Fibroblast of skin of back (primary cell): ENCODE measurements at regions not wholly inside any gene's neighbourhood (a gene's known extent, or its start where the extent isn't known, plus 50 kb on each side); places are given as distances from the start of the nearest gene placed in this dataset.
A peak's percentile ranks its signal among the peaks of the same experiment; 100 is the strongest.
"Not testable (repeated sequence)": the region's sequence is repeated elsewhere in the genome, so short reads cannot be mapped to it uniquely, and the experiment has no call there.

ENCODE experiments used
- DNase-seq: peaks from one replicate; pipeline ENCODE4 v3.0.0-alpha.2; 2013

DNA sequence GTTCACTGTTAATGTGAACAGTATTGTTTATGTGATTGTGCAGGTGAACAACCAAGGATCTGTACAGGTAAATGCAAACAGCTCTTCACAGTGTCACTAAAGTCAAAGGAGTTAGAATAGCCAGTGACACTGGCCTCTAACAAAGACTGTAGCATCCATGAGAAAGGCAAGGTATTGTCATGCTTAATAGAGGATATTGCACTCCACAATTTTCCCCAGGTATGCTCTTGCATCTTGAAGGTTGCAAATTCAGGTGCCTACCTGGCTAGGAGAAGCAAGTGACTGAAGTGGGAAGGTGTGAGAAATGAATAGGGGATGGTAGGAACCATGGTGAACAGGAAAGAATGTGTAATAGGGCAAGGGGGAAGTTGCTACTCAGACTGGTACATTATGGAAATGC lies 101.2 kb upstream of the EFNA5 start:
- DNase-seq = no peak

DNA sequence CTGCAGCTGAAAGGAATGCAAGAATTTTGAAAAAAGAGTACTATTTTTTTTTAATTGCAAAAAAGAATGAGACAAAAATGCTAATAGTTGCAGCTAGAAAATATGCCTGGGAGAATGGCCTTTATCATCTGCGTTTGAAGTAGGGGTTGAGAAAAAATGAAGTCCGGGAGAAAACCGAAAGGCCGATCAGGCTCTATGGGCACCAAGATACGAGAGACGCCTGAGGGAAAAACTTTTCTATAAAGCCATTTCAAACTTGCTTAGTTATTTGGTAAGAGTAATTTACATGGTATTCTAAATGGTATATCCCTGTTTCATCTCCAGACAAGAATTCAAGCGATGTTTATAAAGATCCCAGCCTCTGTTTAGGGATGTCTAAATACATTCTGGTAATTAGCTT lies 99.3 kb upstream of the EFNA5 start:
- DNase-seq = no peak

DNA sequence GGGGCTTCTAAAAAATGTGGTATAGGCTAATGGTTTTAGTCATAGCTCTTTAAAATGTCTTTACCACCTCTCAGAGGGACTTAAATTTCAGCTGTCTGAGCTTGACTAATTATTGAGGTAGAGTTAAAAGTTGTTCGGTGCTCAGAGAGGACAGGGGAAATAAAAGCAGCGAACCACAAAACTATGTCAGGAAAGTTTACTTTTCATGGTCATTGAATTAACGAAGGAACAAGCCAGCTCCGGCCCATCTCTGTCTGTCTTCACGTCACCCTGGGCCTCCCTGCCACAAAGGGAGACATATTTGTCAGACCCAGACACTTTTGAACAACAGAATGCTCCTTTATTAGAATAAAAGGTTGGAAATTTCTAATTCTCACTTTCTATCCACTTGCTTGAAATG lies 98.8 kb upstream of the EFNA5 start:
- no peak for DNase-seq

DNA sequence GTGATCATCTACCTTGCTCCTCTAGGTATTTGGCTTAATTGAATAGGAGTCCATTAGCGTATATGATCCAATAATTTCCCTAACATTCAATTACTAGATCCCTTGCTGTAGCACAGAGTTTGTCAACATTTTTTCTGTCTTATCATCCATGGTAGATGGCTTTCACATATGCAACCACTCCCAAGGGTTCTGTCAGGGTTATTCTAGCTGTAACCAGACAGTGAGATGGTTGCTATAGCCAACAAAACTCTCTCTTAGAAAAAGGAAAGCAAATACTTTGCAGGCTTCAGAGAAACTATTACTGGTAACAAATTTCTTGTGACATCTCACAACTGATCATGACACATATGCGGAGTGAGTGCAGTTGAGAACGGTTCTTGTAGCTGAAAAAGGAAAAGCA lies 96.2 kb upstream of the EFNA5 start:
- DNase-seq = no peak

DNA sequence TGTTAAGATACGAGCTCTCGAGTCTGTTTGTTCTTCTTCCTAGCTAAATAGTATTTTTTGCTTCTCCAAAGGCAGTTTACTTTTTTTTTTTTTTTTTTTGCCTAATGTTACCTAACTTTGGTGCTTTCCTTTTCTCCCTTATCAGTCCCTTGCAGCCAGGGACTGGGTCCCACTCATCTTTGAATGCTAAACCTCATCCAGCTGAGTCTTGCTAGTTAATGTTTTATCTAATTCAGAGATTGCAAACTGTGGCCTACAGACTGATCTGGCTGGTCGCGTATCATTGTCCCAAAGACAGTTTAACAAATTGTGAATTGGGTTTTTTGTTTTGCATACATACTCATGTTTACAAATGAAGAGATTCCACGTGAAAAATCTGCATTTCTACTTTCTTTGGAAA lies 95.7 kb upstream of the EFNA5 start:
- no peak for DNase-seq

DNA sequence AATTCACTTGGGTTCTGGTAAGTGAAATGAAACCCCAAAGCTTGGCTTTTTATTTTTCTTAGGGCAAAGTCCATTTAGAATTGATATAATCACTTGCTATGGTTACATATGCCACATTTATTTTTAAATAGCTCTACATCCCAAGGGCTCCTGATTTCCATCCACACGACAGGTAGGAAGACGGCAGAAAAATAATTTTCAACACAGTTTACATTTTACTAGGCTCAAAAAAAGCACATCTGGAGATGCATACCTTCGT lies 95.0 kb upstream of the EFNA5 start:
- DNase-seq = no peak

DNA sequence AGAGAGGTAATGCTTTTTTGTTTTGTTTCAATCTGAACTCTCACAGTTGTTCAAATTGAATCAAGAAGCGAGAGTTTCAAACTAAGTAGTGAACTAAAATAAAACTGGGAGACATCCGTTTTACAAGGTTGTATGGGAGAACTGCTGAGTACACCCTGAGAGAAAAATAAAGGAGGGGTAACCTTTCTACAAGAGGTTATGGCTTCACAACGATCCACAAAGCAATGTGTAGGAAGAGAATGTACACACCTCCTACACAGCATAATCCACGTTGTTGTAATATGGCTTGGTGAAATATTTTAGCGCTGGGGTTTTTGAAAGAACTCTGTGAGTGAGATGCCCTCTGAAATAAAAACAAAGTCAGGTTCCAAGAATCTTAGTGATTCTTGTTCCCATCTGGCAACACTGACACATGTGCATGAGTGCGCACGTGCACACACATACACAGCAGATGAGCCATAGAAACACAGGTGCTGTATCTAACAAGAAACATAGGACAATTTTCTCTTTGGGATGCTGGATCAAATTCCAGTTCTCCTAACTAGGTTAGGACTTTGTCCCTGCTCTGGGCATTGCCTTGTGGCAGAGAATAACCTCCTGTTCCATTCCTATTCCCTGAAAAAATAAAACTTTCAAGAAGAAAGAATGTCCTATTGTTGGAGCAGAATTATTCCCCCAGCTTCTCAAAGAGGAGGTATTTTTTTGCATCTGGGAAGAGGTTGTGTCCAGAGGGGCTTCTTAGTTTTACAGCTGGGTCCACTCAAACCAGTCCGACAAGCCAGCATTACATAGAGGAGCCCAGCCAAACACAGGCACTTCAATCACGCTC lies 94.5 kb upstream of the EFNA5 start:
- no peak for DNase-seq

DNA sequence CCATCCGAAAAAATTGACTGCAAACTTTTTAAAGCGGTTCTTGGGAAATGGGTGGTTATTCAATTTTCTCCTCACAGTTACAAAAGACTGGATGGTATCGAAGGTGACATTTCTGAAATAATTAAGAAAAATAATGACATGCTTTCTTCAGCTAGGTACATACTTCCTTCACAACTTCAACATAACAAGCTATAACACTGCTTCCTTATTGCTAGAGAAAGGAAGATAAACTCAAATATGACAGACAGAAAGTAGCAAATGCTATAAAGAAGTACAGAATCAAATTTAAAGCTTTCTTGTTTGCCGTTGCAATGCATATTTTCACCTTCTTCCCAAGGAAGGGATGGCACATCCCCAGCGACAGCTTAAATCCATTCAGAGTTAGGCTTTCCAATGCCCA lies 93.5 kb upstream of the EFNA5 start:
- no peak for DNase-seq

DNA sequence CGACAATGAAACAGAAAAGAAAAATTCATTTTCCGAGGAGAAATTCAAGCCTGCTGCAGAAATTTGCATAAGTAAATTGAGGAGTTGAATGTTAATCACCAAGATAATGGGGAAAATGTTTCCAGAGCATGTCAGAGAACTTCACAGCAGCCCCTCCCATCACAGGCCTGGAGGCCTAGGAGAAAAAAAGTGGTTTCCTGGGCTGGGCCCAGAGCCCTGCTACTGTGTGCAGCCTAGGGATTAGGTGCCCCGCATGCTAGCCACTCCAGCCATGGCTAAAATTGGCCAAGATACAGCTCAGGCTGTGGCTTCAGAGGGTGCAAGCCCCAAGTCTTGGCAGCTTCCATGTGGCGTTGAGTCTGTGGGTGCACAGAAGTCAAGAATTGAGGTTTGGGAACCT lies 82.7 kb upstream of the EFNA5 start:
- DNase-seq = no peak

DNA sequence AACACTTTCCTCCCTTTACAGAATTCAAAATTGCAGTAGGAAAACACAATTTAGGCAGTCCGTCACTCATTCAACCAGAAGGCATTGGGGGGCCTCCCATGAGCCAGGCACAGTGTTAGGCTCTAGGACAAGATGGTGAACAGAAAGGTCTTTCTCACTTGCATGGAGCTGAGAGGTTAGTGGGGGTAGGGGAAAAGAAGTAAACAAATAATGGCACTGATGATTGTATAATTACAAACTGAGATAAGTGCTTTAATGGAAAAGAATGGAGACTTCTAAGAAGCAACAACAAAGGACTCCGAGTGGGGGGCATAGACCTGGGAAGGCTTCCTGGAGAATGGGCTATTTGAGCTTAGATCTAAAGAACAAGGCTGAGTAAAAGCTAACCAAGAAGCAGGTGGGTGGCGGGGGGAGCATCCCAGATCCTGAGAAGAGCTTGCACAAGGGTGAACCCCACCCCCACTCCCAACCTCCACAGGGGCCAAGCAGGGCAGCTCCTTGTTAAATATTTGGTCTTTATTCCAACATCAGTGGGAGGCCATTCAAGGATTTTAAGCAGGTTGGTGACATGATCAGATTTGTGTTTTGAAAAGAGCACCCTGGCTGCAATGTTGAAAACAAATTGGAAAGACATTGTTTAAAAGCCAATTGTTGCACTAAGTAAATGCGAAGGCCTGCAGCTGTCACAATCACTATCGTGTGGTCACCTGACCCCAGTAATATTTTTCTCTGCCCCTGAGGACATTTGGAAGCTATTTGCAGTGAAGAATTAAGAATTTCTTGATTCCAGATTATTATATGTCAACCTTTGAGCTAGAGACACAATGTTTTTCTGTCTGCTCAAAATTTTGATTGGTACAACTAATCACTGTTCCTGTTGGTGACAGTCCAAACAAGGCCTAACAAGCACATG lies 73.9 kb upstream of the EFNA5 start:
- DNase-seq = no peak

DNA sequence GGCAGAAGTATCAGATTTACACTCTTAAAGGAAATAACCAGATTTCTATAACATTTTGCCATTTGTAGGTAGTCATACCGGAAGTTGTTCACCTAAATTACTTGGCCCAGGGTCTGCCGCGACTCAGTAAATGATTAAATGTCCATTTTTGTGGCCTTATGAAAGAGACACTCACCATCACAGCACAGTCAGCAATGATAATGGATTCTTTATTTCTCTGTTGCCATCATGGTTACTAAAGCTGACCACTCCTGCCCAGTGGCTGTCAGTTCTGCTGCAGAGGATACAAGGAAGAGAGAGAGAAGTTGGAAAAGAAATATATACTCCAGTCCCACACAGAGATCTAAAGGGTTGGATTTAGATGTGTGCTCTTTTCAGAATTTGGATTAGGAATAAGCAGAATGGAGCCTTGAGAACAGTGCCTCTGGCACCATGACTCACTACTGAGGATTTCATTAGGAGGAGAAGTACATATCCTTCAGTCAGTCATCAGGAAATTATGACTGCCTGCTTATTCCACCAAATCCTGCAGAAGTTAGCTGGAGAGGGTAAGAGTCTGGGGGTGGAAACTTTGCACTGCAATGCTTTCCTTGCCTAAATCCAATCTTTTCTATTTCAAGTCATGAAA lies 72.8 kb upstream of the EFNA5 start:
- DNase-seq = peak; percentile 82

DNA sequence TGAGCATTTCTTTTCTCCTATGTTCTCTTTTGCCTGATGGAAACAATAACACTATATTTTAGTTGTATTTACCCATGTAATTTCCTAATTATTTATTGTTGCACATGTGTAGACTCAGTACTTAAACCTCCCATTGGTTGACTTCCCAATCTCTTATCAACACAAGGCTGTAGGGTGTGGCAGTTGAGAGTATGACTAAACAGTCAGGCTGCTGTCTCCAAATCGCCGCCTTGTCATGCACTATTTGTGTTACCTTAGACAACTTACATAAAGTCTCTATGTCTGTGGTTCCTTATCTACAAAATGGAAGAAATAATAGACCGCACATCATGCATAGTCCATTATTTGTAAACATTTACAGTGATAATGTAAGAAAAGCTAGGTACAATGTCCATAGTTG lies 68.9 kb upstream of the EFNA5 start:
- peak; percentile 16 for DNase-seq

DNA sequence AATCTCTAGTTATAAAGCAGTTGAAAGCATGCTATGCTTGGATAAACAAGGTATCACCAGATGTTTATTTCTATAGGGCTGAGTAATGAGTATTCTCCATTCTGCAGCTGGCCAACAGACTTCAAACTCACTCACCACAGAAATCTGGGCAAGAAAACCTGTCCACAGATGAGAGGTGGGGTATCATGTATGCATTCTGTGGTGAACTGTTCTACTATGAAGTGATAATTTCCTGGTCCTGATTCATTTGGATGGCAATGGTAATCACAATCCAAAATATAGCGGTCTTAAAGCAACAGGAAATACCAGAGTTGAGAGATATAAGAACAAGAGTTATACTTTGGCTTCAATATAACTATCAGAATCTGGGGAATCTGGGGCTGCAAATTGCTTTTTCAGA lies 65.9 kb upstream of the EFNA5 start:
- DNase-seq = peak; percentile 38

DNA sequence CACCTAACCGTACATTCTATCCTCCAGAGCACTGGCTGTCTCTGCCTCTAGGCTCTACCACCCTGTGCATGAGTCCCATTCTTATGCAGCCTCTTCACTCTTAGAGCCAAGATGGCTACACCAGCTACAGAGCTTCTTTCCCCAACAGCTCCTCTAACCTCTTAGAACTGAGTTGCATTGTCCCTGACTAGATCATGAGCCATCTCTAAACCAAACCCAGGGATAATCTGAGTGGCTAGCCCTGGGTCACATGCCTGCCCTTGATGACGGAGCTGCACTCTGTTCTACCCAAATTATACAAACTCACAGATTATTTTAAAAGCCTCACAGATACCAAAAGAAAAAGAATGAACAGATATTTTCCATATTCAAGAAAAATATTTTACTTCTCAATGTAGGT lies 65.4 kb upstream of the EFNA5 start:
- DNase-seq = not testable (repeated sequence)

DNA sequence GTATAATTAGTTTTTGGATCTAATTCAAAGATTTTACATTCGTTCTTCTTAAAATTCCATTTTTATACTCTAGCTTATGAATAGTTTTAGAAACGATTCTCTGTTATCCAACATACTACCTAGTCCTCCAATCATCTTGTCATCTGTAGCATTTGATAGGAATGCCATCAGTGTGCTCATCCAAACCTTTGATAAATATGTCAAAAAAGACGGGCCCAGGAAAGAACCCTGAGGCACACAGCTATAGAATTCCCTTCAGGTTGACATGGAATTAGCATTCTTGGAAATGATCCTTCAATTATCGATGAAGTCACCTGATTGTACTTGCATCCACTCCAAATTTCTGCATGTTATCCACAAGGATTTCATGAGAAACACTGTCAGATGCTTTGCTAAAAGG lies 64.8 kb upstream of the EFNA5 start:
- DNase-seq = no peak

DNA sequence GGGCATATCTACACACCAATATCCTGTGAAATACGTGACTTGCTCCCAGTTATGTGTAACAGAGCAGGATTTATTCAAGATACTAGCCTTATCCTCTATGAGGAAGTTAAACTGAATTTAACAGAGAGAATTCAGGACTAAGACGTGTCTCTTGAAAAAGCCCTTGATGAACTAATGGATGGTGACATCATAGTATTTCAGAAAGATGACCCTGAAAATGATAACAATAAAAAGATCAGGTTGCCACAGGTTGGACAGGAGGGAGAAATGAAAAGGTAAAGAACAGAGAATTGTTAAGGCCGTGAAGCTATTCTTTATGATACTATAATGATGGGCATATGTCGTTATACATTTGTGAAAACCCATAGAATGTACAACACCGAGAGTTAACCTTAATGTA lies 56.2 kb upstream of the EFNA5 start:
- DNase-seq = no peak

DNA sequence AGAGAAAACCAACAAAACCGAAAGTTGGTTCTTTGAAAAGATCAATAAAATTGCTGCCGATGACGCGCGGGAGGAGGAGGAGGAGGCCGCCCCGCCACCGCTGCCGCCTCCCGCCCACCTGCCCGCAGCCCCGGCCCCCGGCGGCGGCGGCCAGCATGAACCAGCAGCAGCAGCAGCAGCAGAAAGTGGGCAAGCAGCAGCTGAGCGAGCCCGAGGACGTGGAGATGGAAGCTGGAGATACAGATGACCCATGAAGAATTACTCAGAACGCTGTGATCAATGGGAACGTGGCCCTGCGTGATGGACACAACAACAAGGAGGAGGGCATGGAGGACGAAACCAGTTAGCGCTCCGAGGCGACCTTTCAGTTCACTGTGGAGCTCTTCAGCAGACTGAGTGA lies 53.9 kb upstream of the EFNA5 start:
- no peak for DNase-seq

DNA sequence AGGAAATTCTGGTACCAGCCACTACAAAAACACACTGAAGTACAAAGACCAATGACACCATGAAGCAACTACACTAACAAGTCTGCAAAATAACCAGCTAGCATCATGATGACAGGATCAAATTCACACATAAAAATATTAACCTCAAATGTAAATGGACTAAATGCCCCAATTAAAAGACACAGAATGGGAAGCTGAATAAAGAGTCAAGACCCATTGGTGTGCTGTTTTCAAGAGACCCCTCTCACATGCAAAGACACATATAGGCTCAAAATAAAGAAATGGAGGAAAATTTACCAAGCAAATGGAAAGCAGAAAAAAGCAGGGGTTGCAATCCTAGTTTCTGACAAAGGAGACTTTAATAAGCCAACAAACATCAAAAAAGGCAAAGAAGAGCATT lies 50.5 kb upstream of the EFNA5 start:
- DNase-seq = not testable (repeated sequence)
